D721Med (cell line): ENCODE measurements at regions not wholly inside any gene's neighbourhood (a gene's known extent, or its start where the extent isn't known, plus 50 kb on each side); places are given as distances from the start of the nearest gene placed in this dataset.

Source experiments
- DNase-seq: peaks from one replicate; pipeline ENCODE4 v3.0.0; 2011; ENCODE audit warnings: low spot score; ENCODE audit not compliant: insufficient read length
- FAIRE-seq: peaks from 2 replicates; lab custom pipeline; 2011; peaks lifted over from hg19 to GRCh38; lab: Jason Lieb, UNC
- CTCF ChIP-seq: IDR thresholded peaks from 2 replicates; pipeline ENCODE4 v1.5.1; 2012; ENCODE audit warnings: mild to moderate bottlenecking, control low read depth; ENCODE audit not compliant: insufficient read depth; ENCODE audit errors: missing control alignments

GRCh38 chr13:67328895-67329294 is 98.8 kb upstream of the PCDH9 start:
- no peak for FAIRE-seq
- no peak for DNase-seq
- TF ChIP-seq CTCF, result no peak

GRCh38 chr13:67318860-67319259 is 88.7 kb upstream of the PCDH9 start:
- DNase-seq, result no peak
- FAIRE-seq, result peak; percentile 94
- TF ChIP-seq CTCF, result no peak

- DNase-seq (no peak), FAIRE-seq (peak; percentile 48)
- no peak for TF ChIP-seq CTCF
Observed at GRCh38 chr13:67318398-67318797, 88.3 kb upstream of the PCDH9 start.

- FAIRE-seq, result no peak
Observed at GRCh38 chr13:67314405-67314804, 84.3 kb upstream of the PCDH9 start.

GRCh38 chr13:67308004-67308772 is 78.1 kb upstream of the PCDH9 start:
- FAIRE-seq (peak; percentile 38), DNase-seq (no peak)
- TF ChIP-seq CTCF, result no peak

More at GRCh38 chr13:67314405-67314804, 84.3 kb upstream of the PCDH9 start:
- DNase-seq, result no peak
- no peak for TF ChIP-seq CTCF

GRCh38 chr13:67306742-67307141 is 76.6 kb upstream of the PCDH9 start:
- no peak for TF ChIP-seq CTCF
- FAIRE-seq (peak; percentile 72), DNase-seq (no peak)

- DNase-seq (no peak), FAIRE-seq (peak; percentile 74)
- no peak for TF ChIP-seq CTCF
Observed at GRCh38 chr13:67303661-67304333, 73.7 kb upstream of the PCDH9 start.
